Activated CD4-positive, alpha-beta T cell treated with anti-CD3 and anti-CD28 coated beads for 48 hours (primary cell): ENCODE measurements at regions not wholly inside any gene's neighbourhood (a gene's known extent, or its start where the extent isn't known, plus 50 kb on each side); places are given as distances from the start of the nearest gene placed in this dataset.
A peak's percentile ranks its signal among the peaks of the same experiment; 100 is the strongest.

ENCODE experiments used
- DNase-seq: peaks from one replicate; pipeline ENCODE4 v3.0.0-alpha.2; 2020

DNA sequence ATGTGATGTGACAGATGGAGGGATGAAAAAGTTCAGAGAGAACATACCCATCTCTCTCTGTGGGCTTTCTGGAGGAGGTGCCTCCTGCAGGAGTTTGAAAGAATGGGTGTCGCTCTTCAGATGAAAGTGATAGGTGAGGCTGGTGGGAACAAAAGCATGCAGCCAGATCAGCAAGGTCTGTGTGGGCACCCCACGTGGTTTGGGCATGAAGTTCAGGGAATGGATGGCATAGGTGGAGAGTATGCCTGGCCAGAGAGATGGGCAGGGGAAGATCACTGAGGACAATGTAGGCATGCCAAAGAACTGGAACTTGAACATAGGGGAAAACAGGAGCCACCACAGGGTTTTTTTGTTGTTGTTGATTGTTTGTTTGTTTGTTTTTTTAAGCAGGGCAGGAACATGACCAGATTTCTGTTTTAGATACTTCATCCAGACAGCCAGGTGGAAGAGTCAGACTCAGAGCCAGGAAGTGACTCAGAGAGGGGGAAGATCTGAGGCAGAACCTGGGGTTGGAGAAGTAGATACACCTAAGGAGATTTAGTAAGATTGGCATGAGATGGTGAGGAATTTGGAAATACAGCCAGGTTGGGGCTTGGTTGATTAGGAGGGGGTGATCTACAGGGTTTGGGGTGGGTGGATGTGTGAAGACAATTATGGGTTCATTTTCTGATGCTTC, 64.8 kb upstream of the CLSTN2 start:
- DNase-seq: no peak

DNA sequence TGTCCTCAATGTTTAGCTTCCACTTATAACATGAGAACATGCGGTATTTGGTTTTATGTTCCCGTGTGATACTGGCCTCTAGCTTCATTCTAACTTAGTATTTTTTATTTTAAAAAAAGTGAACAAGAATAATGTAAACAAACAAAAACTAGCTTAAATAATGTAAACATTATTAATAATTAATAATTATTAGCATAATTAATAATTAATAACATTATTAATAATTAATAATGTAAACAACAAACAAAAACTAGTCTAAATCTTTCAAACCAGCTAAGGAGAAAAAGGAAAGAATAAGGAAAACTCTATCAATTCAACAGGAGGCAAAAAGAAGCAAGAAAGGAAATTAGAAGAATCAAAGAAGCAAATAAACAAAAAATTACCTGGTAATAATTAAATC, 66.2 kb upstream of the CLSTN2 start:
- DNase-seq: no peak

DNA sequence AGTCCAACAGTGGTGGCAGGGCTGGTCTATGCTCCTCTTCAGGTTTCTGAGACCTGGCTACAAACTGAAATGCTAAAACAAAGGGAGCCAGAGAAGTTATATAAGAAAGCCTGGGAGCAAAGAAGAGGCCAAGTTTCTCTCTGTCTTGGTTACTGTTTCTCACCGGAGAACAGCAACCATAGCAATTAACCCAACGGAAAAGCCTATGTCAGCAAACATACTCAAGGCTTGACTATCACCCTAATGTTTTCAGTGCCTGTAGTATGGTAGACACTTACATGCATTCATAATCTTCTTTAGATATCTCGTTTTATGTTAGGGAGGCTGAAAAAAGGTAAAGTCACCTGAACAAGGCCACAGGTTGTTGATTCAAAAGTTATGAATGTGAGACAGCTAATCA, 86.3 kb upstream of the CLSTN2 start:
- DNase-seq: no peak

DNA sequence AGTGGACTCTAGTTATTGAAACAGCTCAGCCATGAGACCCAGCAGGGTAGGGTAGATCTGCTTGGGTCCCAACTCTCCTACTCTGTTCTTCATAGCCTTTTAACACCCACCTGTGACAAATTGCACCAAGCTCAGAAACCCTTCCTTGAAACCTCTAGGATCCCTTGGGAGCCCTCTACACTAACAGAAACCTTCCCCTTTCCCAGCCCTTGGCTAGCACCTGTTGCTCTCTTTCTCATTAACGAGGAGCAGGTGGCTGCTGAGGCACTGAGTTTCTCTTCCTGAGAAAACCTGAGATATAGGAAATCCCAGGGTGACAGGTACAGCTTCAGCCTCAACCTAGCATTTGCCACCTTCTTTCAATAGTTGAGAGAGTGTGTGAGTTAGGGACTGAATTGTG, 88.3 kb upstream of the CLSTN2 start:
- DNase-seq: no peak

DNA sequence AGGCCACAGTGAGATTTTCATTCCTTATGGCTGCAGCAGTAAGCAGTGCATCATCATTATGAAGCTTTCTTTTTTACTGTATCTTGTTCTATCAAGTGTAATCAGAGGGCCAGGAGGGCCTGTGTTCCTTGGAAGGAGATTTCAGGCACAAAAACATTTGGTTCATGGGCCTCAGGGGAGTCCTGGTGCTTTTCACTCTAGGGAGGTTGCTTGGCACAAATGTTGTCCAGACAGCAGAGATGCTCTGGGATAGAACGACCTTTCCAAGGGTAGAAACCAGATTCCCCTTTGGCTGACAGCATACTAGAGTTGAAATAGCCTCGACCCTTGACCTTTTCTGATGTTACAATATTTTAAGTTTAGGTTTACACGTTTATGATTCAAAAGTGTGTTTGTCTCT, 95.3 kb upstream of the CLSTN2 start:
- no peak for DNase-seq

DNA sequence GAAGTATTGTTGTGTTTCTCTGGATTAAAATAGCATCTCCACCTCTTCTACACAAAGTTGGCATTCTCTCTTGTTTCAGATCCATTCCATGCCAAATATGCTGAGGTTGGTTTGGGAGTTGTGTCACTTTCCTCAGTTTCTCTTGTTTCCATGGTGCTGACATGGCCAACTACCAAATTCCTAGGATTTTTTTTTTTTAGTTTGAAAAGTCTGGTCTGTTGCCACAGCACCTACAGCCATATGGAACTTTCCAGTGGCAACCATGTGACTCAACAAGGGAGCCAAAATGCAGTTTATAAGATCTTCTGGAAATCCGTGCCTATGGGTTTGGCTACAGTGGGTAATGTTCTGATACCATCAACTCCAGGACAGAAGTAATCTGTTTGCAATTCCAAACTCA, 96.0 kb upstream of the CLSTN2 start:
- no peak for DNase-seq

DNA sequence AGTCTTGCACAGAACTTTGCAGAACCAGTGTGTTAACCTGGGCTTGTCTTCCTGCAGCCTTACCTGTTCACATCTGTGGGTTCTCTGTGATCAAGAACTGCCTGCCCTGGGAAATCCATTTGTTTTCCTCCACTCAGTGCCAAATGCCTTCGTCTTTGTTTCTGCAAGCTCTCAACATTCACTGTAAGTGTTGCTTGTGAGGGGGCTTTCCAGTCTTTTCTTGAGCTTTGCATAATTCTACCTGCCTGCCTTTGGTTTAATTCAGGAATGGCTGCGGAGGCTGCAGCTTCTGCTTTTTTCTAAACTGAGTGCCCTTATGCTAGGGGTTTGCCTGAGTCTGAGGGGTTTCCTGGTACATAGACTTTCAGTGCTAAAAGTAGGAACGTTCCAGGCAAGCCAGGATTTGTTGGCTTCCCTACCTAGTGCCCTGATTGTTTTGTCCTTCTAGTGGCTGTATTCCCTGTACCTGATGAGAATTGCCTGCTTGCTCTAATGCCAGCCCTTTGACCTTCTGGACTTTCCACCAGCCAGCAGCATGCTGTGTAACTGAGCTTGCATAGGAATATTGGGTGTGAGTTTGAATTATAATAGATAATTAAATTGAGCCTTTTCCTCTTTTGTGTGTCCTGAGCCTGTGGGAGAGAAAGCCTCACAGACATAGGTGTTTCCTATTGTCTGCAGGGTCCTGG, 96.6 kb upstream of the CLSTN2 start:
- no peak for DNase-seq

DNA sequence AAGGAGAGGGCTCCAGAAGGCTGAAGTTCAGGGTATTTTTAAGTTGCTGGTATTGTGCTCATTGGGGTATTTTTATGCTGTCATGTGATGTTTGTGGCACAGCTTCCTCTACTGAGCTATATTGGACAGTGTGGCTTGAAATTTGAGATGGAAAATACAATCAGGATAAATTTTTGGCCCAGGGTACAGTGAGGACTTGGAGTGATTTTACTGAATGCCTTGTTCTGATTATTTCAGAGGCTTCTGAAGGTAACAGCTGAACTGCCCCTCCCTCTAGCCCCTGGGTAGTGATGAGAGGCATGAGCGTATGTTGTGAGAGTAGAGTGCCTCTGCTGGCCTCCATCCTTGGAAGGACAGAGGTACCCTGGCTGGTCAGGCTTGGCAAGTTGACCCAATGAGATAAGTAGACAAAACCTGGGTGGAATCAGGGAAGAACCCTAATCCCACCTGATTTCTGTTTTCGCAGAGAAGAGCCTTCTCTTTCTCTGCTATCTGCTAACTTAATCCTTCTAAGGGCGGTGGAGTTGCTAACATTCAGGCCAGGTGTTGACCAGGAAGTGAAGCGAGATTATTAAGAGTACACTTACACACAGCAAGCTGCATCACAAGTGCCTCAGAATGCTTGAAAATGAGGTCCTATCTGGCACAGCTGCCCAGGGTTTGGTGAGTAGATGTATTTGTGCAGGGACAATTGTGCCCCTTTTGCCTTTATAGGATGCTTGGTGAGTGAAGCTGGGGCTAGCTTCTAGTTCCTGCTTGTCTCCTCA, 98.1 kb upstream of the CLSTN2 start:
- DNase-seq: no peak

DNA sequence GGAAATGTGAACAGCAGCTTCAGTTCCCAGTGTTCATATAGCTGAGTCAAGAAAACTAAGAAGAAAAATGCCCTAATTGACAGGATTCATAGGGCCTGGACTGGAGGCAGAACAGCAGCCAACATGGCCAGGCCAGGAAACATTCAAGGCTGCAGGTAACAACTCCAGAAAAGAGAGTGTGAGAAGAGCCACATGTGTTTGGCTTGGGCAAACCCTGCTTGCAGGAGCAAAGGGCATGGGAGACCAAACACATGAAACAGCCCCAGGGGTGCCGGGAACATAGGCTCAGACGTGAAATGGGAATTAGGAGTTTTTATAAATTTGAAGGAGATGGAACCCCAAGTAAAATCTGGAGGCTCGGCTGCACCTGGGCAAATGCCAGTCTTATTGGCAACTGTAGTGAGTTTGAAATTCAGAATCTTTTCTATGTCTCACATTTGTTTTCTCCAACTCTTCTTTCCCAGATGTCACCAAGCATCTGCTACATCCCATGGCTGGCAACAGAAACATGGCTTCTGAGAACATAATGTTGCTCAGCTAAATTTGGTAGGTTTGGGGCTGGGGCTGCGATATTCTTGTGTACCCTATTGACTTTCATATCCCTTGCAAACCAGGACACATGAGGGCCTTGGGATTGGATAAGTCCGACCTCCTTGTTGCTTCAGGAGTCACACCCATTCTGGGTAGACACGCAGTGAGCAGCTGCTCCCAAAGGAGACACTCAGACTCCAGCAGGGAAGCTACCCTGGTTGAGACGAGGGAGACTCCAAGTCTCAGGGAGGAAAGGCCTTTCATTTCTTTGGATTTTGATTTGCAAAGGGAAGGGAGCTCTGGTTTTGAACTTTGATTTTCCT, 98.9 kb upstream of the CLSTN2 start:
- no peak for DNase-seq

DNA sequence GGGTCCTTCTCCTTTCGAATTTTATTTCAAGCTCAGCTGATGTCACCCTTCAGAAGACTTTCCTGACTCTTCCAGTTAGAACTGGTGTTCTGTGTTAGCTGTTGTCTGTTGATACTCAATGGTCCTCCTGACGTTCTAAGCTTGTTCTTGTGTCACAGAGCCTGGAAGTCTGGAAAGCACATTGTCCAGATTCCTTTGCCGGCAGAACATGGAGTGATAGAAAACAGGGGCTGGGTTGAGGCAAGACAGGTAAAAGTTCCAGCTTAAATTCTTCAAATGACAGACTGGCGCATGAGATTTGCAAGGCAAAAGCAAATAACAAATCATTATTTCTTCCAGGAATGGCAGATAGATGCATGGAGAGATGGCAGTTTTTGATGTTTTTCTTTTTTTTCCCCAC, 102.0 kb upstream of the CLSTN2 start:
- DNase-seq: no peak

DNA sequence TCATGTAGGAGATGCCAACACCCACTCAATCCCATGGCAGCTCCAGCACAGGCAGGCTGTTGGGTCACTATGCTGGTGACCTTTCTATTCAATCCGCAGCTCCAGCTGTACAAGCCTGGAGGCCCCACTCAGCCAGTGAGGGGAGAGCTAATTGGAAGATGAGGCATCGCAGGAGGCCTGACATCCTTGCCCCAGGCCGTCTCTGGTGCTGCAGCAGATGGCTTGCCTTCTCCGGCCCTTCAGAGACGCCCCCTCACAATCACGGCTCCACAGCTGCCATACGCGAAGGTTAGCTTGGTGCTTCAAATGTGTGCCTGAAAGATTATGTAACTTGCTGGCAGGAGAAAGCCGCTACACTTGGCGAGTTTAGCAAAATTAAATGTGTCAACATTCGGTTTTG, 104.2 kb upstream of the CLSTN2 start:
- DNase-seq: no peak

DNA sequence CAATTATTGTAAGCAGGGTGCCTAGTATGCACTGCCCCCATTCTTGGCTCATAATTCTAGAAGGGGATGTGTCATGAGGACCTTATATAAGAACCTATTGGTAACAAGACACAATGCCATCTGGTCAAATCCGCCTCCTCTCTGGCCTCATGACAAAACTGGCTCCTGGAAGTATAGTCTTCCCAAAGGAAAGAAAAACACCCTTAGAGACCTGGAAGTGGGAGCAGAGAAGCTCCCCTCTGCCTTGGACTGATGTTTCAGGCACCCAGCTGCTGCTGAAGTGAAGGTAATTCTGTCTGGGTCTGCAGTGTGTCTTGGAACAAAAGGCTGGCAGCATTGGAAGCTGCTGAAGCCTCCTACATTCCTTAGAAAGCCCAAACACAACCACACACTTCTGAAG, 107.2 kb upstream of the CLSTN2 start:
- DNase-seq: no peak

DNA sequence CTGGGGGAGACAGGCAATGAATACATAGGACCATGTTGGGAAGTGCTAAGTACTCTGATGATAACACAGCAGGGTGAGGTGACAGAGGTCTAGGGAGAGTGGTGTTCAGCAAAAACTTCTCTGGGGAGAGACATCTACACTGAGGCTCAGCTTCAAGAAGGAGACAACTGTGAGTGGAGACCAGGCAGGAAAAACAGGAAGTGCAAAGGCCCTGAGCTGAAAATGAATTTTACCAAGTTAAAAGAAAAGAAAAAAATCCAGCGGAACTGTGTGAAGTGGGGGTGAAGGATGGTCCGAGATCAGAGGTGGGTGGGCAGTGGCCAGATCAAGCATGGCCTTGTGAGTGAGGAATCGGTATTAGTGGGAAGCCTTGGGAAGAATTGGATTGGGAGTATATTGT, 110.1 kb upstream of the CLSTN2 start:
- DNase-seq: no peak

DNA sequence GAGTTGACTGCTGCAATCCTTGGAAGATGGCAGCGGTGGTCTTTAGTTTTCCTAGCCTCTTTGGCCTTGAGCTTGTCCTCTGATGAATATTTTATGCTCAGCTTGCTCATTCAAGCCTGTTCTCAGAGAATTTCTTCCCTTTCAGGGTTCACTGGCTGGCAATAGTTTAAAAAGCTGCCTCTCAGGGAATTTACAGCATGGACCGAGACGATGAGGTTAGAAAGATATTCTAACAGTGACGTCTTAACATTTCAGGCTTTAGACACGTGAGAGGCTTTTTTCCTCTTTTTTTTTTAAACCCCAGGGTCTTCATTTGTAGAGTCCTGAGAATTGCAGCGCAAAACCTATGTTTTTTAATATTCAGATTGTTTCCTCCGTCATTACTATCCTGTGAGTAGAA, 120.3 kb upstream of the CLSTN2 start:
- no peak for DNase-seq

DNA sequence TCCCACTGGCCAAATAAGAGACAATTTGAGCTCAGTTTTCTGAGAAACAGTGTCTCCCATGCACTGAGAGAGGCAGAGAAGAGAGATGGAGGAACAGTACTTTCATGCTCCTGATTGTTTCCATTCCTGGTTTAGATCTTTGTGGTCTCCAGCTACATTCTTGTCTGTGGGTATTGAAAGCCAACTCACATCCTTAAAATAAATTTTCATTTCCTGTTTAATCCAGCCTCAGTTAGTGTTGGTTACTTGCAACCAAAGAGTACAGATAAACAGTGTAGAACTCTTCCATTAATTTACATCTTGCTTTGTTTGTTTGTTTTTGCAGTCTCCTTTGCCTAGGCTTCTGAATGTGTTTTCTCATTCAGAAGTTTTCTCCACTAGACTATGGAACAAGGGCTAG, 123.7 kb upstream of the CLSTN2 start:
- DNase-seq: no peak

DNA sequence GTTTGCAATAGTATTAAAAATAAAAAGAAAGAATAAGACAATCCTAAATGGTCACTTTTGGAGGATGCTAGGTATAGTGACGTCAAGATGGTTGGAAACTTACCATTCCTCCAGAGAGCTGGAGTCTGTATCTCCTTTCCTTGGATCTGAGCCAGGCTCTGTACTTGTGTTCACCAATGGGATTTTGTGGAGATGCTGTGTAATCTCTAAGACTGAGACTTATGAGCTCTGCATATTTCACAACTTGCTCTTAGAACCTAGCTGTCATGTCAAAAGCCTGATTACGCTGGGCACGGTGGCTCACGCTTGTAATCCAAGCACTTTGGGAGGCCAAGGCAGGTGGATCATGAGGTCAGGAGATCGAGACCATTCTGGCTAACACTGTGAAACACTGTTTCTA, 126.8 kb upstream of the CLSTN2 start:
- no peak for DNase-seq

DNA sequence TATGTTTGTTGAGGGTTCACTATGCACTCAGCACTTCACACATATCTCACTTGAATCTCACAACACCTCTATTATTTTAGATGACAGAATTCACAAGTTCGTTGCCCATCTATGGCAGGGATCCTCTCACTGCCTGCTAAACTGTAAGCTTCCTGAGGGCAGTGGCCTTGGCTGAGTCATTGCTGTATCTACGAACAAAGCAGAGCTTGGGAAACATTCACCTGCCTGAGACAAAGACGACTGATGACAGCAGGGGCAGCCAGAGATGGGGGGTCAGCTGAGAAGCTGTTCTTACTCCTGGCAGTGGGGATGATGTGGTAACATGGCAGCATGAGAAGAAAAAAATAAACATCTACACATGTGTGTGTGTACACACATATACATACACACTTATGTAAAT, 125.5 kb upstream of the NMNAT3 start:
- no peak for DNase-seq

DNA sequence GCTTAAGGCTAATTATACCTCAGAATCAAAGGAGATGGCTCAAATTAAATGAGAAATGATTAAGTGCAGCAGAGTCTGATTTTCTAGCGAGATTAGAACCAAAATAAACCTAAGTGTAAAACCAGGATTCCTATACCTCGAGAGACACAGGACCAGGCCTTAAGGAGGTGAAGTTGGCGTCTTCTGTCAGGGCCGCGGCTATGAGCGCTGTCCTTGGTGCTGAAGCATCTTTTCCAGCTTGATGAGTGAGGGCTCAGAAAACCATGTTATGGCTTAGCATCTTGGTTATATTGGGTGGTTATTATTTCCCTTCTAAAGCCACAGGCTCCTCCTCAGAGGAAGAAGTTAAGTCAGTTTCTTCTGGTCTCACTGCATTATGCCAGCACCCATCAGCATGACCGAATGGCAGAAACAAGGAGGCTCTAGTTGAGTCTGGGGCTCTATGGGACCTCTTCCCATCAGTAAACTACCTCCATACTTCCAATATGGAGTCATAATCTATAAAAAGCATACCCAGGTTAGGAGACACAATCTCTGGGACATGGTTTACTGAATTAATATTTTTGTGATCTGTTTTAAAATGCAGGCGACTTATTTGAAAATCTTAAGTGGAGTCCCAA, 120.1 kb upstream of the NMNAT3 start:
- peak; percentile 24 for DNase-seq

DNA sequence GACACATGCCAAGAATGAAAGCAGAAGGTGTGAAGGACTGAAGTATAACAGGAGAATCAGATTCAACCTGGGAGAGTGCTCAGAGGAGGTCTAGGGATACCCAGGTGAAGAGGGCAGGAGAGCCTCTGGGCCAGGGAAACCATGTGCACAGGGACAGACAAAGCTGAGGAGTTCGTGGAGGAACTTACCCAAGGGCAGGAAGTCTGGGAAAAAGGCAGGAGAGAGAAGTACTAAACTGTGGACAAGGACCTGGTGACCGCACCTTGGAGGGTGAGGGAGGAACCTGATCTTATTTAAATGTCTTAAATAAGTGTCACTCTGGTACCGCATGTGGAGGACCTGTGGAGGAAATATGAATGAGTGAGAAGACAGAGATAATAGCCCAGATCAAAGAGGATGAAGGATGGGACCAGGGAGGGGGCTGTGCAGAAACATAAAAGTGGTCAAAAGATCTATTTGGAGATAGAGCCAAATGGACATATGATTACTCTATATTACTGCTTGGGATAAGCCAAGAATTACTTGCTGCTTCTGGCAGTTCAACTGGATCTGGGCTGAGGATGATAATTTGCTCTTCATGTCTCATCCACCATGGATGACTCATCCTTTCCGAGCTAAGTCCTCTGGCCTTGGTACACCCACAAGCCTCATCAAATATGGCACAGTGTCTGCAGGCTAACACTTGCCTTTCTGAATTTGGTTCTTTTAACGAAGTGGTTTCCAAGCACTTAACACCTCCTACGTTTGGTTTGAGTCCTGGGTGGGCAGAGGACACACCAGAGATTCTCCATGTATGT, 116.9 kb upstream of the NMNAT3 start:
- no peak for DNase-seq

DNA sequence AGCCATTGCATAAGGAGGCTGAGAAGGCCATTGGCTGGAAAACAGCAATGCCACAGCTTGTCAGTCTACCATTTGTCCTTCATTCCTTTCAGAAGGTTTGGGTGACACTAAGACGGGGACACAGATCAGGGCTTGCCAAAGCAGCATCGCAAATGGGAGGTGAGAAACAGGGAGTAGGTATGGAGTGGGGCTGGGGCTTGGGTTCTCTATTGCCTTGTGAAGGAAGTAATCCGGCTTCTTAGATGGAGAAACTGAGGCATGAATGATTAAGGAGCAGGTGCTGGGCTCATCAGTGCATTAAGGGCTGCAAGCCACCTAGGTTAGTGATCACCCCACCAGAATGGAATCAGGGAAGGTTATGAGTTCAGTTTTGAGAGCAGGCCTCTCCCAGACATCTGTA, 115.6 kb upstream of the NMNAT3 start:
- no peak for DNase-seq

DNA sequence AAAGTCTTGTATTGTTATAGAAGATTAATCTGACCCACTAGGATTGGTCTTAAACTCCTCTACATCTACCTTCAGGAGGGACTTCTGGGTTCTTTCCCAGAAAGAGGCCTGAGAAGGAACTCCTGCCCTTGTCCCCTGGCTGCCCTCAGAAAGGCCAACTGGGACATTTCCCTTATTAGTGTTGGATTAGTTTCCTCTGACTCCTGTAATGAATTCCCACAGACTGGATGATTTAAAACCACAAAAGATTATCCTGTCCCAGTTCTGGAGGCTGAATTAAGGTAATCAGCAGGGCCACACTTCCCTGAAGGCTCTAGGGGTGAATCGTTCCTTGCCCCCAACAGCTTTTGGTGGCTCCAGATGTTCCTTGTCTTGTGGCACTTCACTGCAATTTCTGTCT, 102.8 kb upstream of the NMNAT3 start:
- no peak for DNase-seq

DNA sequence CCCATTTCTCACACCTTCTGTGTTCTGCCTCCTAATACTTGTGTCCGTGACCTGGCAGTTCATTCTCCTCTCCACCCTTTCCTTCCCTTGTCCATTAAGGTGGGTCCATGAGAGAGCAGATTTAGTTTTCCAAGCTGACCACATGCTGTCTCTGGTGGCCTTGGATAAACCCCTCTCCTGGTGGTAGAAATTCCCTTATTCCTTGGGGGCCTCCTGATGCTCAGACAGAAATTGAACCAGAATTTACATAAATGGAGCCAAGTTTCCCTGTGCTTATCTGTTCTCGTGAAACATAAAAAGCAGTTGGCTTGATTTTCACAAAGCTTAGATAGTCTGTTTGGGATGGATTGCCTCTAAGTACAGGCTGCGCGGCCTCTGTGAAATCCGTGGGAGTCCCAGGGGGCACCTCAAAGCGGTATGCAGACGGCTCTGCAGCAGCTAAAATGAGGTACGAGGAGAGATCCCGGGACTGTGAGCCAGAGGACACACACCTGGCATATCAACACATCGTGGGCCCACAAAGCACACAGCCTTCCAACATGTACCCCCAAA, 101.0 kb upstream of the NMNAT3 start:
- DNase-seq: no peak
